ENCODE measurements at regions not wholly inside any gene's neighbourhood (a gene's known extent, or its start where the extent isn't known, plus 50 kb on each side); places are given as distances from the start of the nearest gene placed in this dataset.

- Histone ChIP-seq H3K9me3 (no peaks in the 10 kb centered on the region), H3K27me3 (no peaks in the 10 kb centered on the region), H3K4me3 (no peak overlapping the region), H3K4me1 (no peaks in the 10 kb centered on the region), H3K36me3 (no peaks in the 10 kb centered on the region), H3K27ac (no peak overlapping the region)
- intact Hi-C loops (cut with DNase I): no loop called here
- DNase-seq (ENCODE audit: low spot score in 2 of 2): no peak
- no peak for TF ChIP-seq CTCF (IDR thresholded peaks at IDR 0.05)
These were observed 56.4 kb downstream of the CD24 start for GRCh38 chr6:106918115-106918514.

- no peak overlapping the region for H3K4me3 ChIP-seq
- H3K27ac ChIP-seq: no peak overlapping the region
- TF ChIP-seq CTCF (IDR thresholded peaks at IDR 0.05): no peak
- no peaks in the 10 kb centered on the region for H3K36me3 ChIP-seq
- H3K4me1 ChIP-seq: no peaks in the 10 kb centered on the region
- intact Hi-C loops (cut with DNase I): no loop called here
- H3K27me3 ChIP-seq: no peaks in the 10 kb centered on the region
- no peak for DNase-seq (ENCODE audit: low spot score in 2 of 2)
- H3K9me3 ChIP-seq: no peaks in the 10 kb centered on the region
These were observed 57.6 kb downstream of the CD24 start for GRCh38 chr6:106916891-106917290.

GRCh38 chr6:106913676-106914280, 60.8 kb downstream of the CD24 start:
- no peak overlapping the region for H3K27ac ChIP-seq
- no peak for TF ChIP-seq CTCF (IDR thresholded peaks at IDR 0.05)
- intact Hi-C loops (cut with DNase I): no loop called here
- H3K4me1 ChIP-seq: no peaks in the 10 kb centered on the region
- H3K9me3 ChIP-seq: no peaks in the 10 kb centered on the region
- no peak overlapping the region for H3K4me3 ChIP-seq
- no peak for DNase-seq (ENCODE audit: low spot score in 2 of 2)
- no peaks in the 10 kb centered on the region for H3K27me3 ChIP-seq
- H3K36me3 ChIP-seq: no peaks in the 10 kb centered on the region

GRCh38 chr6:106913111-106913510, 61.4 kb downstream of the CD24 start:
- Histone ChIP-seq H3K27ac (no peak overlapping the region), H3K27me3 (no peaks in the 10 kb centered on the region), H3K9me3 (no peaks in the 10 kb centered on the region), H3K4me3 (no peak overlapping the region), H3K36me3 (no peaks in the 10 kb centered on the region), H3K4me1 (no peaks in the 10 kb centered on the region)
- no peak for TF ChIP-seq CTCF (IDR thresholded peaks at IDR 0.05)
- intact Hi-C loops (cut with DNase I): no loop called here
- DNase-seq (ENCODE audit: low spot score in 2 of 2): no peak

GRCh38 chr6:106912091-106912490, 62.4 kb downstream of the CD24 start:
- H3K36me3 ChIP-seq: no peaks in the 10 kb centered on the region
- no peak overlapping the region for H3K27ac ChIP-seq
- intact Hi-C loops (cut with DNase I): no loop called here
- no peak overlapping the region for H3K4me3 ChIP-seq
- H3K9me3 ChIP-seq: no peaks in the 10 kb centered on the region
- no peak for TF ChIP-seq CTCF (IDR thresholded peaks at IDR 0.05)
- H3K4me1 ChIP-seq: no peaks in the 10 kb centered on the region
- no peak for DNase-seq (ENCODE audit: low spot score in 2 of 2)
- no peaks in the 10 kb centered on the region for H3K27me3 ChIP-seq

All from ascending aorta (tissue), 2 donors.